ENCODE measurements at regions not wholly inside any gene's neighbourhood (a gene's known extent, or its start where the extent isn't known, plus 50 kb on each side); places are given as distances from the start of the nearest gene placed in this dataset.

- Histone ChIP-seq H2BK120ac (ENCODE audit: insufficient read depth, low read length, poor library complexity) (no peak overlapping the region), H3K27me3 (ENCODE audit: insufficient read depth, low read length) (no peaks in the 10 kb centered on the region), H3K9ac (ENCODE audit: low read length) (no peak overlapping the region), H3K4me3 (ENCODE audit: low read depth, low read length) (no peak overlapping the region), H4K8ac (ENCODE audit: low read depth, low read length) (no peak overlapping the region), H2AK5ac (ENCODE audit: low read length) (no peak overlapping the region), H2BK5ac (ENCODE audit: low read depth, low read length, poor library complexity) (no peak overlapping the region), H3K14ac (ENCODE audit: low read length) (no peak overlapping the region), H3K27ac (ENCODE audit: low read depth, low read length) (no peak overlapping the region), H2BK12ac (ENCODE audit: low read length) (no peak overlapping the region), H4K91ac (ENCODE audit: low read depth, low read length) (no peak overlapping the region), H2AFZ (ENCODE audit: insufficient read depth, low read length, poor library complexity) (no peak overlapping the region), H3K4me1 (ENCODE audit: control insufficient read depth in 1 of 2, insufficient read depth in 2 of 2, low read length in 2 of 2) (no peaks in the 10 kb centered on the region), H3K23ac (ENCODE audit: low read length) (no peak overlapping the region), H4K12ac (ENCODE audit: low read depth, low read length) (no peak overlapping the region), H3K36me3 (ENCODE audit: control insufficient read depth in 1 of 2, insufficient read depth in 2 of 2, low read length in 2 of 2) (no peaks in the 10 kb centered on the region), H3K9me3 (ENCODE audit: insufficient read depth, low read depth, low read length) (no peaks in the 10 kb centered on the region), H3K18ac (ENCODE audit: low read length) (no peak overlapping the region), H3K79me2 (ENCODE audit: control insufficient read depth, insufficient read depth, low read length, poor library complexity) (no peaks in the 10 kb centered on the region), H3K79me1 (ENCODE audit: low read length) (no peaks in the 10 kb centered on the region), H3K4me2 (ENCODE audit: low read length) (no peak overlapping the region), H3K4ac (ENCODE audit: low read depth, low read length) (no peak overlapping the region)
- peak in 1 of 2 donors; percentile 6 for DNase-seq
- WGBS (ENCODE audit: extremely low coverage, insufficient coverage, insufficient read length) = no CpG with 5 or more reads among the region's 4 CpGs
Measured at GRCh38 chr13:22662771-22663170, 518.0 kb upstream of the SGCG start.

- H3K9ac ChIP-seq (ENCODE audit: low read length) = no peak overlapping the region
- no peak overlapping the region for H2AK5ac ChIP-seq (ENCODE audit: low read length)
- H3K27ac ChIP-seq (ENCODE audit: low read depth, low read length) = no peak overlapping the region
- no peak overlapping the region for H2BK120ac ChIP-seq (ENCODE audit: insufficient read depth, low read length, poor library complexity)
- no peak overlapping the region for H3K18ac ChIP-seq (ENCODE audit: low read length)
- no peaks in the 10 kb centered on the region for H3K9me3 ChIP-seq (ENCODE audit: insufficient read depth, low read depth, low read length)
- no peaks in the 10 kb centered on the region for H3K79me1 ChIP-seq (ENCODE audit: low read length)
- no peaks in the 10 kb centered on the region for H3K27me3 ChIP-seq (ENCODE audit: insufficient read depth, low read length)
- no peak overlapping the region for H3K14ac ChIP-seq (ENCODE audit: low read length)
- WGBS (ENCODE audit: extremely low coverage, insufficient coverage, insufficient read length) = no CpG with 5 or more reads among the region's 2 CpGs
- H3K4me2 ChIP-seq (ENCODE audit: low read length) = no peak overlapping the region
- no peaks in the 10 kb centered on the region for H3K4me1 ChIP-seq (ENCODE audit: control insufficient read depth in 1 of 2, insufficient read depth in 2 of 2, low read length in 2 of 2)
- no peak overlapping the region for H2BK12ac ChIP-seq (ENCODE audit: low read length)
- H3K4me3 ChIP-seq (ENCODE audit: low read depth, low read length) = no peak overlapping the region
- no peaks in the 10 kb centered on the region for H3K79me2 ChIP-seq (ENCODE audit: control insufficient read depth, insufficient read depth, low read length, poor library complexity)
- H3K23ac ChIP-seq (ENCODE audit: low read length) = no peak overlapping the region
- H2BK5ac ChIP-seq (ENCODE audit: low read depth, low read length, poor library complexity) = no peak overlapping the region
- no peak for DNase-seq
- no peaks in the 10 kb centered on the region for H3K36me3 ChIP-seq (ENCODE audit: control insufficient read depth in 1 of 2, insufficient read depth in 2 of 2, low read length in 2 of 2)
- no peak overlapping the region for H2AFZ ChIP-seq (ENCODE audit: insufficient read depth, low read length, poor library complexity)
- no peak overlapping the region for H4K8ac ChIP-seq (ENCODE audit: low read depth, low read length)
- H4K12ac ChIP-seq (ENCODE audit: low read depth, low read length) = no peak overlapping the region
- no peak overlapping the region for H4K91ac ChIP-seq (ENCODE audit: low read depth, low read length)
- no peak overlapping the region for H3K4ac ChIP-seq (ENCODE audit: low read depth, low read length)
Measured at GRCh38 chr13:22665506-22665905, 515.3 kb upstream of the SGCG start.

- no peak for DNase-seq
- WGBS (ENCODE audit: extremely low coverage, insufficient coverage, insufficient read length) = no CpG with 5 or more reads among the region's 8 CpGs
Measured at GRCh38 chr13:22690756-22691155, 490.0 kb upstream of the SGCG start.

GRCh38 chr13:22693691-22694090 is 487.1 kb upstream of the SGCG start:
- no peak overlapping the region for H3K23ac ChIP-seq (ENCODE audit: low read length)
- H3K27me3 ChIP-seq (ENCODE audit: insufficient read depth, low read length) = no peaks in the 10 kb centered on the region
- H3K4me2 ChIP-seq (ENCODE audit: low read length) = no peak overlapping the region
- no peaks in the 10 kb centered on the region for H3K36me3 ChIP-seq (ENCODE audit: control insufficient read depth in 1 of 2, insufficient read depth in 2 of 2, low read length in 2 of 2)
- DNase-seq = no peak
- no peak overlapping the region for H2BK5ac ChIP-seq (ENCODE audit: low read depth, low read length, poor library complexity)
- no peak overlapping the region for H2BK12ac ChIP-seq (ENCODE audit: low read length)
- no peaks in the 10 kb centered on the region for H3K9me3 ChIP-seq (ENCODE audit: insufficient read depth, low read depth, low read length)
- no peak overlapping the region for H3K18ac ChIP-seq (ENCODE audit: low read length)
- H2BK120ac ChIP-seq (ENCODE audit: insufficient read depth, low read length, poor library complexity) = no peak overlapping the region
- no peak overlapping the region for H3K9ac ChIP-seq (ENCODE audit: low read length)
- H3K79me2 ChIP-seq (ENCODE audit: control insufficient read depth, insufficient read depth, low read length, poor library complexity) = no peaks in the 10 kb centered on the region
- H4K8ac ChIP-seq (ENCODE audit: low read depth, low read length) = no peak overlapping the region
- no peak overlapping the region for H4K91ac ChIP-seq (ENCODE audit: low read depth, low read length)
- no peak overlapping the region for H2AK5ac ChIP-seq (ENCODE audit: low read length)
- H3K27ac ChIP-seq (ENCODE audit: low read depth, low read length) = no peak overlapping the region
- H3K4ac ChIP-seq (ENCODE audit: low read depth, low read length) = no peak overlapping the region
- no peak overlapping the region for H4K12ac ChIP-seq (ENCODE audit: low read depth, low read length)
- no peaks in the 10 kb centered on the region for H3K79me1 ChIP-seq (ENCODE audit: low read length)
- H3K4me1 ChIP-seq (ENCODE audit: control insufficient read depth in 1 of 2, insufficient read depth in 2 of 2, low read length in 2 of 2) = no peaks in the 10 kb centered on the region
- no peak overlapping the region for H3K4me3 ChIP-seq (ENCODE audit: low read depth, low read length)
- H3K14ac ChIP-seq (ENCODE audit: low read length) = no peak overlapping the region
- H2AFZ ChIP-seq (ENCODE audit: insufficient read depth, low read length, poor library complexity) = no peak overlapping the region

More at GRCh38 chr13:22690756-22691155, 490.0 kb upstream of the SGCG start:
- no peak overlapping the region for H3K23ac ChIP-seq (ENCODE audit: low read length)
- no peaks in the 10 kb centered on the region for H3K79me2 ChIP-seq (ENCODE audit: control insufficient read depth, insufficient read depth, low read length, poor library complexity)
- no peak overlapping the region for H3K9ac ChIP-seq (ENCODE audit: low read length)
- no peak overlapping the region for H2AK5ac ChIP-seq (ENCODE audit: low read length)
- no peak overlapping the region for H2BK5ac ChIP-seq (ENCODE audit: low read depth, low read length, poor library complexity)
- no peak overlapping the region for H4K8ac ChIP-seq (ENCODE audit: low read depth, low read length)
- H3K4me3 ChIP-seq (ENCODE audit: low read depth, low read length) = no peak overlapping the region
- no peaks in the 10 kb centered on the region for H3K27me3 ChIP-seq (ENCODE audit: insufficient read depth, low read length)
- no peak overlapping the region for H2AFZ ChIP-seq (ENCODE audit: insufficient read depth, low read length, poor library complexity)
- no peak overlapping the region for H3K4me2 ChIP-seq (ENCODE audit: low read length)
- H3K27ac ChIP-seq (ENCODE audit: low read depth, low read length) = no peak overlapping the region
- H3K18ac ChIP-seq (ENCODE audit: low read length) = no peak overlapping the region
- H3K4me1 ChIP-seq (ENCODE audit: control insufficient read depth in 1 of 2, insufficient read depth in 2 of 2, low read length in 2 of 2) = no peaks in the 10 kb centered on the region
- no peaks in the 10 kb centered on the region for H3K79me1 ChIP-seq (ENCODE audit: low read length)
- H4K91ac ChIP-seq (ENCODE audit: low read depth, low read length) = no peak overlapping the region
- H2BK12ac ChIP-seq (ENCODE audit: low read length) = no peak overlapping the region
- H3K9me3 ChIP-seq (ENCODE audit: insufficient read depth, low read depth, low read length) = peaks cover 2% of the 10 kb centered on the region
- H2BK120ac ChIP-seq (ENCODE audit: insufficient read depth, low read length, poor library complexity) = no peak overlapping the region
- H4K12ac ChIP-seq (ENCODE audit: low read depth, low read length) = no peak overlapping the region
- no peaks in the 10 kb centered on the region for H3K36me3 ChIP-seq (ENCODE audit: control insufficient read depth in 1 of 2, insufficient read depth in 2 of 2, low read length in 2 of 2)
- H3K4ac ChIP-seq (ENCODE audit: low read depth, low read length) = no peak overlapping the region
- H3K14ac ChIP-seq (ENCODE audit: low read length) = no peak overlapping the region
